Omental fat pad (tissue), 3 donors: ENCODE measurements at regions not wholly inside any gene's neighbourhood (a gene's known extent, or its start where the extent isn't known, plus 50 kb on each side); places are given as distances from the start of the nearest gene placed in this dataset.

Source experiments
- ATAC-seq: fragments of 150-250 bp; one replicate; pipeline ENCODE4 v1.9.1; 2016; ENCODE audit warnings: mild to moderate bottlenecking, moderate library complexity; ENCODE audit not compliant: low FRiP score
- DNase-seq: peaks from one replicate; pipeline ENCODE4 v3.0.0-alpha.2; 2019; ENCODE audit warnings: low spot score
- CTCF ChIP-seq, 3 donors: fragments of 450-650 bp; IDR thresholded peaks; one replicate each; pipeline ENCODE4 v1.5.1; 2016 to 2017; ENCODE audit warnings: antibody characterized with exemption in 3 of 3, mild to moderate bottlenecking in 3 of 3, moderate library complexity in 2 of 3

DNA sequence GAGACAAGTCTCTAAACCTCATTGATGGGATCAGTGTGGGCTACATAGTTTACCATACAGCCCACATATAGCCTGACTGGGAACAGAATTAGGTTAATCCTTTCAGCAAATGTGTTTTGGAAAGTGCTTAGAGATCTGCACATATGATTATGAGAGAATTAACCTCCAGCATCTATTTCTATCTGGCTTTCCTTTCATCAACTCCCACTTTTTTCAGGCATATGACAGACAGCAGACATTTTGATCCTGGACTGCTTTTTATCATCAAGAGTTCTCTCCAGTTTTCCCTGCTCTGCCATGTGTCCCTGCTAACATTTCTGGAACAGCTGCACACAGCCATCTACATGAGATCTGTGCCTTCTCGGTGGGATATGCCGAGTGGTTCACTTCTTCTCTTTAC, 139.5 kb upstream of the LRP1B start:
- DNase-seq = no peak
- no peak for ATAC-seq
- no peak for TF ChIP-seq CTCF (IDR thresholded peaks at IDR 0.05)

- no peak for ATAC-seq
- DNase-seq = no peak
- no peak for TF ChIP-seq CTCF (IDR thresholded peaks at IDR 0.05)
Measured at GRCh38 chr2:142259356-142259755, 128.5 kb upstream of the LRP1B start.

DNA sequence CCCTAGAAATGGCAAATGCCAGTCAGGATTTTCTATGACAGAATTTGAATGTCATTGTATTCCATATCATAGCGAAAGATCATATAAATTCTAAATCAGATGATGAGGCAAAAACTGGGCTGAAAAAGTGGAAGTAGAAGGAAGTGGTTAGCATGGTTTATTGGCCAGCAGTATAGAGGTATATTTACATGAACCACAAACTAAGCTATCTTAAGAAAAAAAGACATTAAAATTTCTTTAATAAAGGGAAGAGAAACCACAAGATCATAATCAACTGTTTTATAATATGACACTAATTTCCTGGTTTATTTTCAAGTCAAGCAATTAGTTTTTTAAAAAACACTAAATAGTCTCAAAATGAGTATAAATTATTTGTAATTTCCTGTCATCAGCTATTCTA, 123.2 kb upstream of the LRP1B start:
- no peak for TF ChIP-seq CTCF (IDR thresholded peaks at IDR 0.05)
- no peak for DNase-seq
- ATAC-seq = no peak

DNA sequence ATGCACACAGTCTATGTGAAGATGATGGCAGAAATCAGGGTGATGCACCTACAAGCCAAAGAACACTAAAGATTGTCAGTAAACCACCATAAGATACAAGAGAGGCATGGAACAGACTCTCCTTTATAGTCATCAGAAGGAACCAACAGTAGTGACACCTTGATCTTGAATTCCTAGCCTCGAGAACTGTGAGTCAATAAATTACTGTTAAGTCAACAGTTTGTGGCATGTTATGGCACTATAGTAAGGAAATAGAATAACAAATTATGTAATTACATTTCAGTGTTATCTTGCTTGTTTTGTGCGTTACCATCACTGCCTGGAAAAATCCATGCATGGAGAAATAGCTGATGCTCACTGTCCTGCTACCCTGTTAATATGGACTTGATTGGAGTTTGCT, 110.2 kb upstream of the LRP1B start:
- no peak for TF ChIP-seq CTCF (IDR thresholded peaks at IDR 0.05)
- no peak for ATAC-seq
- DNase-seq = no peak

DNA sequence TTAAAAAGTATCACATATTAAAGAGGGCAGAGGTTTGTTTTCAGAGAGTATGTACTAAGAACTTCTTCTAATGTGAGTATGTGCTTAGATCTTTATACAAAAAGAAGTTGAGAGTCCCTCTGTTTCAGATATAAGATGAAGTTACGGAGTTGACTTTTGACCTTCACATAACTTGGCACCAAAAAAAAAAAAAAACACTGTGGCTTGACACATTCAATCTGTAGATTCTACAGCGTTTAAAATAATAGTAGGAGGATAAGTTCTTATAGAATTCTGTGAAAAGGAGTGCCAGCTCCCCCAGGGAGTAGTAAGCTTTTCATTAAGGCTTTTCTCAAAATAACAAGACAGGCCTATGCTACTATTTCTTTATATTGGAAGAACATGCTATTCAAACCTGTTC, 105.4 kb upstream of the LRP1B start:
- no peak for ATAC-seq
- no peak for DNase-seq
- no peak for TF ChIP-seq CTCF (IDR thresholded peaks at IDR 0.05)

DNA sequence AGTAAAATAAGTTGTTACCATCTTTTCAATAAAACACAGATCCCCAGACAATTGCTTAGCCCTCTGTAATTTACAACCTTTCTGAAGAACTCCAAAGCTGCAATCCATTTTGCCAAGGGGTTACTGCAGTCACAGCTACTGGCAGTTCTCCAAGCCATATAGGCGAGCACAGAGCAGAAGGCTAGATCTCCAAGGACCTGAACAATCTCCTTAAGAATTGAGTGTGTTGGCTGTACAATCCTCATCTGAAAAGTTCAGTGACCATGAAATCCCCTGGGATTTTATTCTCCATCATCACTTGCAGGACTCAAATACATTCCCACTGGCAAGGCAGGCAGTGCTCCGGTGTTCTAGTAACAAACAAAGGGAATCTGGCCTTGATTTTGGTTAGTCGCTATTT, 103.9 kb upstream of the LRP1B start:
- ATAC-seq (no peak), DNase-seq (no peak)
- no peak for TF ChIP-seq CTCF (IDR thresholded peaks at IDR 0.05)

- no peak for DNase-seq
- ATAC-seq = no peak
- TF ChIP-seq CTCF (IDR thresholded peaks at IDR 0.05) = no peak
Measured at GRCh38 chr2:142223309-142223708, 92.5 kb upstream of the LRP1B start.
